Hypothalamus (tissue), 51 donors: ENCODE measurements at regions not wholly inside any gene's neighbourhood (a gene's known extent, or its start where the extent isn't known, plus 50 kb on each side); places are given as distances from the start of the nearest gene placed in this dataset.

ENCODE experiments used
- DNase-seq, 51 donors: peaks; one replicate each; lab custom pipeline; 2025; lab: John Stamatoyannopoulos, UW

GRCh38 chr5:3006526-3006925 is 255.0 kb upstream of the IRX2 start:
- DNase-seq, result no peak

DNA sequence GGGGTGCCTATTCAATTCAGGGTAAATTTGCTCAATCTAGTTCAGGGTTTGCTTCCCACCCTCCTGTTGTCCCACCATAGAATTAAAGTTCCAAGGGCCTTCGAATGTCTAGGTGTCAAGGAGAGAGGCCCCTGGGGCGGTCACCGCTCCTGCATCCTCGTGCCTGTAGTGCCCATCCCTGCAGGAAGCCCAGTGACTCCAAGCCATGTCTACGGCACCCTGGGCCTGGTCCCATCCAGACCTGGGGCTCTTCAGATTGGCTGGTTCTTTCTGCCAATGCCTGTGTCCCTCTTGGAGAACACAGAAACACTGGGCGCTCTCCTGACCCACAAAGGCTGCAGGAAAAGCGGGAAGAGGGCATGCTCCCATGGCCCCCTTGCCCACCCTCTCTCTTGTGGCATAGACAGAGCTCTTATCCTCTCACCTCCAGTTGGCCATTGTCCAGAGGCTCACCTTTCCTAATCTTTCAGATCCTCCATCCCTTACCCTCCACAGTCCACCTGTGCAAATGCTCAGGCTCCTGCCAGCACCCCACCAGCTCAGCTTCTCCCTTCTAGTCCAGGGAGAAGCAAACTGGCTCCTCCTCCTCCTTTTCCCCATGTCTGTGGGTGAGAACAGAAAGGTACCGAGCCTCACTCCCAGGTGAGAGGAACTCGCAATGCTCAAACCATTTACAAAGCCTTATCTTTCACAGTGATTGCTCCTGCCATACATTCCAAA is 253.0 kb upstream of the IRX2 start:
- DNase-seq, result no peak

GRCh38 chr5:3002230-3002629 is 250.8 kb upstream of the IRX2 start:
- DNase-seq, result no peak

- DNase-seq, result no peak
Measured at GRCh38 chr5:3000631-3001030, 249.2 kb upstream of the IRX2 start.

- no peak for DNase-seq
Measured at GRCh38 chr5:2999926-3000325, 248.4 kb upstream of the IRX2 start.

DNA sequence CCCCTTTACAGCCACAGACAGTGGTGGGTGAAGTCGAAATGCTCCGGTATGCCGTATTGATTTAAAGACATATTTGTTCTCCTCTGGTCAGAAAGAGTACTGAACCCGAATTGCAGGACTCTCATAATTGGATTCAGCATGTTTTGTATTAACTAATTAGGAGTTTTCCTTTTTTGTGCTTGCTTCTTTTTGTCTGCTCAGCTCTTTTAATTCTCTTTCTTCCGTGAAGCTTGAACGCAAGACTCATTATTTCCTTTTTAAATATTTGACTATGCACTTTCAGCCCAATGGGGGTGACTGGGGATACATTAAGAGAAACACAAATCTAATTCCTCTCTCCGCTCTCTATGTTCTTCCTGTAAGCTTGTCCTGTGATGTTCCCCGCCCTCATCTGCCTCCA is 246.6 kb upstream of the IRX2 start:
- no peak for DNase-seq

DNA sequence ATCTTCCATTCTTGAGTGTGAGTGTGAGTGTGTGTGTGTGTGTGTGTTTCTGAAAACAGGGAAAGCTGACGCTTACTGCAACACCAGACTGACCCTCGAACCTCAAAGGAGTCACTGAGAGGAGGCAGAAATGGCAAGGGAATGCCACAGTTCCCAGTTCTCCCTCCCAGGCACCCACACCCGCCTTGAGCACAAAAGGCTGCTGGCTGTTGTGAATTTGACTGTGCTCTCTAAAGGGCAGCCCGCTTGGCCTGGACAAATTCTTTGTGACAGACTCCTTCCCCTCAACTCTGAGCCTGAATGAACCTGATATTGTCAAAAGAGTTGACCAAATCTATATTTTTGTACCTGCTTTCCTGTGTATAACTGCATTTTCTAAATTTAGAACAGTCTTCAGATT is 245.7 kb upstream of the IRX2 start:
- no peak for DNase-seq

GRCh38 chr5:2996687-2997086 is 245.2 kb upstream of the IRX2 start:
- DNase-seq, result no peak

DNA sequence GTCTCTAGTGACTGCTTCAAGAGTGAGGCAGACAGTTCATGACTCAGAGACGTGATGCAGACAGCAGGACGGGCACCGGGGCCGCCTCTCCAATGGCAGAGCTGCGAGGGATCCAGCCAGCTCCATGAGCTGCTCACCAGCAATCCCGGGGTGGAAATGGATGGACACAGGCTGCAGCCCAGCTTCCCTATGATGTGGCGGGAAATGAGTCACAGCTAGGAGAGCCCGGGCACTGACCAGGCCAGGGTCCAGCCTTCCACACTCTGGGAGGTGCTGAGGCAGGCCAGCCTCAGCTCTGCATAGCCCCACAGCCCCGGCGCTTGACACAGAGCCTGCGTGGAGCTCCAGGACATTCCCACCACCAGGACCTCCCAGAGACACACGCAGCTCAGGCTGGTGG is 244.8 kb upstream of the IRX2 start:
- no peak for DNase-seq

DNA sequence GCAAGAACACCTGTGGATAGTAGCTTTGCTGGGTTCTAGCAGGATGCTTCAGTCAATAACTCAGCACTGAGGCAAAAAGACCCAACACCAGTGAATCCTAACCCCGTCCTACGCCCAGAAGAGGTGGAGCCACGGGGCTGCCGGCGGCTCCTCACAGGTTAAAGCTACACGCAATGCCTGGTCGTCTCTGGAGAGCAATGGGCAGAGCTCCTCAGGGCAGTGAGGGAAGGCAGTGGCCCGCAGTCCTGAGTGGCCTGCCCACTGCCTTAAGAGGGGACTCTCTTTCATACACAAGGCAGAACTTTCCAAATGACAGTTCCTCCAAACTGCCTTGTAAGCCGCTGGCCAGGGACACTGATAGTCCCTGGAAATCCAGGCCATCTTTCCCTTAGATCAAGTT is 244.2 kb upstream of the IRX2 start:
- DNase-seq, result no peak

DNA sequence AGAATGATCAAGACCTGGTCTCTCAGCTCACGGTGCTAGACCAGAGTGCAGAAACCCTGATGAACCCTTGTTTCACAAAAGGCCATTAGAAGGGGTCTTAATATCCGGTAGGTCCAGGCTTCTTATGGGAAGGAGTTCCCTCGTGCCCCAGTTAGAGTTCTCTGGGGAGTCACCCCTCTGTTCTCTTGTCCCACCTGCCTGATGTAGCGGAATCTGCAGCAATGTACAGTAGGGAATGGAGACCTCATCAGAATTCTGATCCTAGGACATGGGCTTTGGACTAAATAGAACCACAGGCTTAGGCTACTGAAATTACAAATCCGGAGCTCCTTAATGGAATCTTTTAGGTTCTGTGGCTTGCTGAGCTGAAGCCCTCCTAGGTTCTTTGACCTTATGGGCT is 243.6 kb upstream of the IRX2 start:
- no peak for DNase-seq

- no peak for DNase-seq
Measured at GRCh38 chr5:2993771-2994170, 242.3 kb upstream of the IRX2 start.

DNA sequence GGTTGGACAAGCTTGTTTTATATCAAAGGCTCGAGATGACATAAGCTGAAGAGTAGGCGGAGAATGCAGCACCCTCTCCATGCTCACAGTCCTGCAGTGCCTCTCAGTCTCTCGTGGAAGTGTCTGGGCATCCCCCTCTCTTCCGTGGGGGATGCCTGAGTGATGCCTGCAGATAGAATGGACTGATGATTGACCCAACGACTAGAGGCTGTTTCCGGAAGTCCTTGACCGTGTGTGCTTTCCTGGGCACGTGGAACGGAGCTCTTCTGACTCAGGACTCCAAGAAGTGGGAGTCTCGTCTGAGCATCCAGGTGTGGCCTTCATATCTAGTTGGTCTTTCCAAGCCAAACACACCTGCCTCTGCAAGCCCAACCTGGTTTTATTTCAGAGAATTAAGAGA is 241.8 kb upstream of the IRX2 start:
- DNase-seq, result no peak

GRCh38 chr5:2992806-2993205 is 241.3 kb upstream of the IRX2 start:
- no peak for DNase-seq

GRCh38 chr5:2991884-2992283 is 240.4 kb upstream of the IRX2 start:
- DNase-seq, result no peak

GRCh38 chr5:2989517-2989916 is 238.0 kb upstream of the IRX2 start:
- DNase-seq, result no peak

DNA sequence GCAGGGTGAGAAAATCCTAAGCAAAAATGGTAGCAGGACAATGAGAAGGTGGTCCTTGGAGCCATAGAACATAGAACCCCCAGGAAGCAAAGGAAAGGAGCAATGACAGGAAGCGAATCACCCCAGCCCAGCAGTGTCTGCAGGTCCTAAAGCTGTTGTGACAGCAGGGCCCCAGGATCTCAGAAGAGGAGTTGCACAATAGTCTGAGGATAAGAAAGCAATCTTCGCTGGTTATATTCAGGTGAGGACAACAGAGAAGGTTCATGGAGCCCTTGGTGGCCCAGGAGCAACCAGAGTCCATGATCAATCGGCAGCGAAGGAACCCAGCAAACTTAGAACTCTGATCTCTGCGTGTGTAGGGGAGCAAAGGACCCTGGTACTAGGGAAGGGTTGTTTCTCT is 234.8 kb upstream of the IRX2 start:
- DNase-seq, result no peak

DNA sequence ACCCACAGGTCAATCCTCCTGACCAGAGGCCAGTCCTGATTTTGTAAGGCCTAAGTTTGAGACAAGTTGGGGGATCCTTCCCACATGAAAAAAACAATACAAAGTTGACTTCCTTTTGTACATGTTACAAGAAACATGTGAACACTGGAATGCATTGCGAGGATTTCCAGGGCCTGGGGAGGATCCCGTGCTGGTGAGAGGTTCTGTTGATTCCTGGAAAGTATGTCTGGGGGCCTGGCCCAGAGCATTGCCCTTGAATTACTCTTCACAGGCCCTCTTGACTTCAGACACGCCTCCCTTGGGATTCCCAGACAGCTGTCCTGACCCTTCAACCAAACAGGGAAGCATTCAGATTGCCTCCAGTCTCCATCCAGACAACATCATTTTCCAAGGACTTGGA is 234.2 kb upstream of the IRX2 start:
- DNase-seq, result no peak

DNA sequence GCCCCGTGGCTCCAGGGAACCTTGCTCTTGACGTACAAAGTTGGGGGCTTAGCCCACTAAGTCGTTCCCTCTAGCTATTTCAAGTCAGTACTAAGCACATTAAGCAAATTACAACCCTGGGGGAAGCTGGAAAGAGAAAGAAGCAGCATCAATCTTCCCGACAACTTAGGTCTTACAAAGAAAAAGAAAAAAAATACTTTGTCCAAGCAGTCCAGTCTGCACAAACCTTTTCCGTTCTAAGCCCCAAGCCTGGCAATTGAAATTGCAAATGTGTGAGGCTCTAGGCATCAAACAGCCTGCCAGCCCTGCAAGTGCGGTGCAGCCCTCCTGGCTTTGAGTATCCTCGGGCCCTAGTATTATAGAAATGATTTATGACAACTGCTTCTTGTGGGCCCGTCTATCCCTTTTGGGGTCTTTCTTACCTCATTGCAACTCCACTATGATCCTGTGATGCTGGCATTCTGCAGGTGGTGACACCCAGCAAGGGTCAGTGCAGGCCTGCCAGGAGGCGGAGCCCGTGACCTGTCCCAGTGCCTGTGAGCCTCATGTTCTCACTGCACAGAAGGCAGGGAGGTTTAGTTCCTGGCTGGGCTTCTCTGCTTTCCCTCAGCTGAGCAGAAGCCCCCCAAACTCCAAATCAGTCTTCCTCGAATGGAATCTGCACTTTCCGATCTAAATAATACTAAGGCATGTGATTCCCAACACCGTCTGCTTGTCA is 232.3 kb upstream of the IRX2 start:
- no peak for DNase-seq

GRCh38 chr5:2981652-2982051 is 230.2 kb upstream of the IRX2 start:
- no peak for DNase-seq

DNA sequence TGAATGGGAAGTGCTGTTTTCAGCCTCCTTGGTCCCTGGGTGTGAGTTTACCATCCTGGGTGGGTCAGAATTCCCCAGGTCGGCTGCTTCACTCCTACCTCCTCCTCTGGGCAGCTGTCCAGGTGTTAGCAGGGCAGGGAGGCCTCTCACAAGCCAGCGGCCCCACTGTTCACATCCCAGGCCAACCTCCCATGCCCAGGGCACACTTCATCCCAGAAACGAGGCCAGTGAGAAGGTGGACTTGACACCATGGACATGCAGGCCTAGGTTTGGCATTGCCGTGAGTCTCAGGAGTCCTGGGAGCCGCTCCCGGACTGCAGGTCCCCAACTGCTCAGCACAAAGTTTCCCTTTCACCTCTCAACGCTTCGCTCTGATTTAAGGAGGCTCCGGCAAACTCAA is 229.6 kb upstream of the IRX2 start:
- DNase-seq, result no peak

DNA sequence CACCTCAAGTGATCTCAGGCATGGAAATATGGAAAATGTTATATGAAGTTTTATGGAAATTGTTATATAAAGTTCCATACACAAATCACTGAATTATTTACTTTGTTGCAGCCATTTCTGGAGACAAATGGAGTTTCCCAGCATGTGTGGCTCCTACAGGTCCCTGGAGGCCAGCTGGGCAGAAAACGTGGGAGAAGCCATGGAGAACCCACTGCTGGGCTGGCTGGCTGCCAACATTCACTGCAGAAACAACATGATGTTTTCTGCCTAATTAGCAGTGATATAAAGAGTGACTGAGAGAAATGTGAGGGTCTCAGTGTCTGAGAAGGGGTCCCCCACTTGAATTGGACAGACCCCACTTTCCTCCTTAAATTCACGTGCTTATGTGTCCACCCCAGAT is 208.8 kb upstream of the IRX2 start:
- no peak for DNase-seq

DNA sequence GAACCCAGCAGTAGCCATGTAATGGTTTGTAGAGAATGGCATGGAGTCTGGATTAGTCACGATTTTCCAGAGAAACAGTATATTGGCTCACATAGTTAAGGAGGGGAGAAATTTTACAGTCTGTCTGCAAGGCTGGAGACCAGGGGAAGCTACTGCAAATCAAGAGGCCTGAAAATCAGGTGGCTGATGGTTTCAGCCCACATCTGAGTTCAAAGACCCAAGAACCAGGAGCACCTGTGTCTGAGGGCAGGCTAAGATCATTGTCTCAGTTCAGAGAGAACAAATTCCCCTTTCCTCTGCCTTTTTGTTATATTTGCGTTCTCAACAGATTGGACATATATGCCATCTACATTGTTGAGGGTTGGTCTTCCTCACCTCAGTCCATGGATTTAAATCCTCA is 207.5 kb upstream of the IRX2 start:
- DNase-seq, result no peak
